Neutrophil (primary cell): ENCODE measurements at regions not wholly inside any gene's neighbourhood (a gene's known extent, or its start where the extent isn't known, plus 50 kb on each side); places are given as distances from the start of the nearest gene placed in this dataset.

Experiments
- H3K27ac ChIP-seq: fragments of 200-600 bp; sonication (generic); 2 replicates; pipeline ENCODE4 v1.5.1; 2016; ENCODE audit warnings: mild to moderate bottlenecking, moderate library complexity
- H3K27me3 ChIP-seq: fragments of 200-600 bp; sonication (generic); 2 replicates; pipeline ENCODE4 v1.6.0; 2016; ENCODE audit warnings: mild to moderate bottlenecking
- H3K36me3 ChIP-seq: fragments of 200-600 bp; sonication (generic); 2 replicates; pipeline ENCODE4 v1.5.1; 2017
- H3K4me1 ChIP-seq, 2 experiments: fragments of 200-600 bp in 1 of 2; sonication (generic) in 1 of 2; 1 replicate in 1 of 2; 2 replicates in 1 of 2; pipeline versions ENCODE4 v1.5.1 to v1.6.1; 2013 to 2016; ENCODE audit warnings: low read depth in 1 of 2, low read length in 1 of 2, mild to moderate bottlenecking in 1 of 2, moderate library complexity in 1 of 2; ENCODE audit not compliant: control insufficient read depth in 1 of 2, insufficient read depth in 1 of 2
- H3K4me3 ChIP-seq, 2 experiments: fragments of 200-600 bp in 1 of 2; sonication (generic) in 1 of 2; 1 replicate in 1 of 2; 2 replicates in 1 of 2; pipeline ENCODE4 v1.5.1; 2013 to 2016; ENCODE audit warnings: low read depth in 1 of 2, low read length in 1 of 2, mild to moderate bottlenecking in 1 of 2, moderate library complexity in 1 of 2
- H3K9me3 ChIP-seq: fragments of 200-600 bp; sonication (generic); 2 replicates; pipeline ENCODE4 v1.5.1; 2016
- CTCF ChIP-seq: fragments of 200-600 bp; sonication (generic); IDR thresholded peaks from 2 replicates; pipeline ENCODE4 v1.5.1; 2016; ENCODE audit warnings: antibody characterized with exemption

- TF ChIP-seq CTCF: no peak
- H3K36me3 ChIP-seq: no peaks in the 10 kb centered on the region
- no peaks in the 10 kb centered on the region for H3K9me3 ChIP-seq
- no peaks in the 10 kb centered on the region for H3K4me1 ChIP-seq
- no peaks in the 10 kb centered on the region for H3K27me3 ChIP-seq
- H3K4me3 ChIP-seq: no peak overlapping the region
- no peak overlapping the region for H3K27ac ChIP-seq
Measured at GRCh38 chr2:22189893-22190480, 1066.2 kb downstream of the TDRD15 start.

- no peaks in the 10 kb centered on the region for H3K36me3 ChIP-seq
- no peaks in the 10 kb centered on the region for H3K9me3 ChIP-seq
- H3K4me1 ChIP-seq: no peaks in the 10 kb centered on the region
- TF ChIP-seq CTCF: no peak
- no peak overlapping the region for H3K4me3 ChIP-seq
- no peaks in the 10 kb centered on the region for H3K27me3 ChIP-seq
- no peak overlapping the region for H3K27ac ChIP-seq
Measured at GRCh38 chr2:22194218-22194617, 1070.5 kb downstream of the TDRD15 start.

- no peaks in the 10 kb centered on the region for H3K27me3 ChIP-seq
- no peak for TF ChIP-seq CTCF
Measured at GRCh38 chr2:22196806-22197205, 1073.0 kb downstream of the TDRD15 start.

GRCh38 chr2:22198381-22199283, 1074.9 kb downstream of the TDRD15 start:
- H3K4me3 ChIP-seq: no peak overlapping the region
- H3K27me3 ChIP-seq: no peaks in the 10 kb centered on the region
- H3K4me1 ChIP-seq: no peaks in the 10 kb centered on the region
- TF ChIP-seq CTCF: no peak
- H3K27ac ChIP-seq: no peak overlapping the region
- H3K36me3 ChIP-seq: no peaks in the 10 kb centered on the region
- no peaks in the 10 kb centered on the region for H3K9me3 ChIP-seq

More at GRCh38 chr2:22196806-22197205, 1073.0 kb downstream of the TDRD15 start:
- Histone ChIP-seq H3K36me3 (no peaks in the 10 kb centered on the region), H3K27ac (no peak overlapping the region), H3K9me3 (no peaks in the 10 kb centered on the region), H3K4me3 (no peak overlapping the region), H3K4me1 (no peaks in the 10 kb centered on the region)

- Histone ChIP-seq H3K27me3 (no peaks in the 10 kb centered on the region), H3K9me3 (no peaks in the 10 kb centered on the region), H3K27ac (no peak overlapping the region), H3K4me3 (no peak overlapping the region), H3K4me1 (no peaks in the 10 kb centered on the region), H3K36me3 (no peaks in the 10 kb centered on the region)
- no peak for TF ChIP-seq CTCF
Measured at GRCh38 chr2:22199994-22200393, 1076.2 kb downstream of the TDRD15 start.
